ENCODE measurements at regions not wholly inside any gene's neighbourhood (a gene's known extent, or its start where the extent isn't known, plus 50 kb on each side); places are given as distances from the start of the nearest gene placed in this dataset.

DNA sequence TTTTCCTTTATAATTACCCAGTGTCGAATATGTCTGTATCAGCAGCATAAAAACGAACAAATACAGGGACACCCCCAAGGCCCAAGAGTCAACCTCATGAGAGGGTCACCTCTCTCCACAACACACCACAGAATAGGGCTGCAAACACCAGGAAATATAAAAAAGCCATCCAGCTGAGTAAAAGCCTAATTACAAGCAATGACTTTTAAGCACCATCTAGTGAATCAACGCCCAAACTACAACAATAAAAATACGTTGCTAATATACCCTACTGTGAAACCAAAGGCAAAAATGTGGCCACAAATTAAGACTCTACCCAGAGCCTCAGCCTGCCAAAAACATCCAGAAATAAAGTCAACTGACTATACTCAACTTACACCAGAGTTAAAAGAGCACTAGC, 817.9 kb upstream of the NEGR1 start:
- Histone ChIP-seq H3K4ac (ENCODE audit: low read depth, low read length) (no peak overlapping the region), H3K79me1 (ENCODE audit: low read length) (no peaks in the 10 kb centered on the region), H3K79me2 (ENCODE audit: control insufficient read depth, insufficient read depth, low read length) (no peaks in the 10 kb centered on the region), H3K23ac (ENCODE audit: low read length) (no peak overlapping the region), H3K56ac (ENCODE audit: low read length) (no peak overlapping the region), H3K18ac (ENCODE audit: low read length) (no peak overlapping the region), H3K36me3 (ENCODE audit: control insufficient read depth, insufficient read depth, low read length) (no peaks in the 10 kb centered on the region), H2BK120ac (ENCODE audit: low read depth, low read length) (no peak overlapping the region), H3K27ac (ENCODE audit: low read depth, low read length) (no peak overlapping the region), H3K4me2 (ENCODE audit: low read length) (no peak overlapping the region), H4K5ac (ENCODE audit: low read length) (no peak overlapping the region), H2AK5ac (ENCODE audit: low read length) (no peak overlapping the region), H2BK5ac (ENCODE audit: low read length) (no peak overlapping the region), H3K4me3 (ENCODE audit: low read length) (no peak overlapping the region), H4K8ac (ENCODE audit: low read depth, low read length) (no peak overlapping the region), H2BK15ac (replicated peaks; ENCODE audit: low read depth) (no peak overlapping the region), H3K9ac (ENCODE audit: low read length) (no peak overlapping the region), H3K27me3 (ENCODE audit: insufficient read depth, low read length, poor library complexity) (no peaks in the 10 kb centered on the region), H3K4me1 (ENCODE audit: control insufficient read depth, low read depth, low read length) (no peaks in the 10 kb centered on the region)
- WGBS (ENCODE audit: extremely low coverage, insufficient coverage, low lambda C conversion rate) = no CpG with 5 or more reads among the region's 4 CpGs
- DNase-seq = peak; percentile 19

GRCh38 chr1:73097917-73098316, 815.6 kb upstream of the NEGR1 start:
- Histone ChIP-seq H3K56ac (ENCODE audit: low read length) (no peak overlapping the region), H3K9ac (ENCODE audit: low read length) (no peak overlapping the region), H4K5ac (ENCODE audit: low read length) (no peak overlapping the region), H3K23ac (ENCODE audit: low read length) (no peak overlapping the region), H2BK15ac (replicated peaks; ENCODE audit: low read depth) (no peak overlapping the region), H3K18ac (ENCODE audit: low read length) (no peak overlapping the region), H3K4me1 (ENCODE audit: control insufficient read depth, low read depth, low read length) (no peaks in the 10 kb centered on the region), H3K27me3 (ENCODE audit: insufficient read depth, low read length, poor library complexity) (no peaks in the 10 kb centered on the region), H2BK5ac (ENCODE audit: low read length) (no peak overlapping the region), H3K79me1 (ENCODE audit: low read length) (no peaks in the 10 kb centered on the region), H3K4me3 (ENCODE audit: low read length) (no peak overlapping the region), H3K79me2 (ENCODE audit: control insufficient read depth, insufficient read depth, low read length) (no peaks in the 10 kb centered on the region), H3K36me3 (ENCODE audit: control insufficient read depth, insufficient read depth, low read length) (no peaks in the 10 kb centered on the region), H3K4ac (ENCODE audit: low read depth, low read length) (no peak overlapping the region), H2BK120ac (ENCODE audit: low read depth, low read length) (no peak overlapping the region), H4K8ac (ENCODE audit: low read depth, low read length) (no peak overlapping the region), H3K4me2 (ENCODE audit: low read length) (no peak overlapping the region), H2AK5ac (ENCODE audit: low read length) (no peak overlapping the region), H3K27ac (ENCODE audit: low read depth, low read length) (no peak overlapping the region)
- peak; percentile 65 for DNase-seq

- H3K4me1 ChIP-seq (ENCODE audit: control insufficient read depth, low read depth, low read length) = no peaks in the 10 kb centered on the region
- H3K36me3 ChIP-seq (ENCODE audit: control insufficient read depth, insufficient read depth, low read length) = no peaks in the 10 kb centered on the region
- H3K27ac ChIP-seq (ENCODE audit: low read depth, low read length) = no peak overlapping the region
- no peaks in the 10 kb centered on the region for H3K79me2 ChIP-seq (ENCODE audit: control insufficient read depth, insufficient read depth, low read length)
- no peak overlapping the region for H3K18ac ChIP-seq (ENCODE audit: low read length)
- H3K79me1 ChIP-seq (ENCODE audit: low read length) = no peaks in the 10 kb centered on the region
- no CpG with 5 or more reads among the region's 1 CpG for WGBS (ENCODE audit: extremely low coverage, insufficient coverage, low lambda C conversion rate)
- H3K4me3 ChIP-seq (ENCODE audit: low read length) = no peak overlapping the region
- no peak overlapping the region for H3K23ac ChIP-seq (ENCODE audit: low read length)
- no peak overlapping the region for H2BK15ac ChIP-seq (replicated peaks; ENCODE audit: low read depth)
- no peak overlapping the region for H2BK120ac ChIP-seq (ENCODE audit: low read depth, low read length)
- no peak overlapping the region for H3K4me2 ChIP-seq (ENCODE audit: low read length)
- no peak overlapping the region for H3K4ac ChIP-seq (ENCODE audit: low read depth, low read length)
- no peak overlapping the region for H4K5ac ChIP-seq (ENCODE audit: low read length)
- no peak overlapping the region for H2BK5ac ChIP-seq (ENCODE audit: low read length)
- no peak overlapping the region for H3K56ac ChIP-seq (ENCODE audit: low read length)
- H3K9ac ChIP-seq (ENCODE audit: low read length) = no peak overlapping the region
- no peak overlapping the region for H2AK5ac ChIP-seq (ENCODE audit: low read length)
- H4K8ac ChIP-seq (ENCODE audit: low read depth, low read length) = no peak overlapping the region
- no peaks in the 10 kb centered on the region for H3K27me3 ChIP-seq (ENCODE audit: insufficient read depth, low read length, poor library complexity)
- DNase-seq = no peak
These were observed 814.5 kb upstream of the NEGR1 start for GRCh38 chr1:73096841-73097240.

DNA sequence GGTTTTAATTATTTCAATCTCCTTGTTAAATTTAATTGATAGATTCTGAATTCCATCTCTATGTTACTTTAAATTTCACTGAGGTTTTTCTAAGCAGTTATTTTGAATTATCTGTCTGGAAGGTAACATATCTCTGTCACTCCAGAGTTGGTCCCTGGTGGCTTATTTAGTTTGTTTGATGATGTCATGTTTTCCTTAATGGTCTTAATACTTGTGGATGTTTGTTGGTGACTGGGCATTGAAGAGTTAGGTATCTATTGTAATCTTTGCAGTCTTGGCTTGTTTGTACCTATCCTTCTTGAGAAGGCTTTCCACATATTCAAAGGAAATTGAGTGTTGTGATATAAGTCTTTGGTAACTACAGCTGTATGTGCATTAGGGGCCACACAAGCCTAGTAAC, 810.0 kb upstream of the NEGR1 start:
- no peak overlapping the region for H3K27ac ChIP-seq (ENCODE audit: low read depth, low read length)
- no peak overlapping the region for H3K4ac ChIP-seq (ENCODE audit: low read depth, low read length)
- no peaks in the 10 kb centered on the region for H3K79me1 ChIP-seq (ENCODE audit: low read length)
- H2BK5ac ChIP-seq (ENCODE audit: low read length) = no peak overlapping the region
- H3K4me1 ChIP-seq (ENCODE audit: control insufficient read depth, low read depth, low read length) = no peaks in the 10 kb centered on the region
- no peak overlapping the region for H3K56ac ChIP-seq (ENCODE audit: low read length)
- H4K5ac ChIP-seq (ENCODE audit: low read length) = no peak overlapping the region
- H2AK5ac ChIP-seq (ENCODE audit: low read length) = no peak overlapping the region
- H3K23ac ChIP-seq (ENCODE audit: low read length) = no peak overlapping the region
- H3K27me3 ChIP-seq (ENCODE audit: insufficient read depth, low read length, poor library complexity) = no peaks in the 10 kb centered on the region
- H3K79me2 ChIP-seq (ENCODE audit: control insufficient read depth, insufficient read depth, low read length) = no peaks in the 10 kb centered on the region
- H2BK15ac ChIP-seq (replicated peaks; ENCODE audit: low read depth) = no peak overlapping the region
- no peak overlapping the region for H3K4me2 ChIP-seq (ENCODE audit: low read length)
- no peak for DNase-seq
- no peaks in the 10 kb centered on the region for H3K36me3 ChIP-seq (ENCODE audit: control insufficient read depth, insufficient read depth, low read length)
- H4K8ac ChIP-seq (ENCODE audit: low read depth, low read length) = no peak overlapping the region
- no peak overlapping the region for H2BK120ac ChIP-seq (ENCODE audit: low read depth, low read length)
- no peak overlapping the region for H3K9ac ChIP-seq (ENCODE audit: low read length)
- H3K4me3 ChIP-seq (ENCODE audit: low read length) = no peak overlapping the region
- no peak overlapping the region for H3K18ac ChIP-seq (ENCODE audit: low read length)

- Histone ChIP-seq H2BK120ac (ENCODE audit: low read depth, low read length) (no peak overlapping the region), H2BK15ac (replicated peaks; ENCODE audit: low read depth) (no peak overlapping the region), H4K8ac (ENCODE audit: low read depth, low read length) (no peak overlapping the region), H3K27me3 (ENCODE audit: insufficient read depth, low read length, poor library complexity) (no peaks in the 10 kb centered on the region), H3K4me3 (ENCODE audit: low read length) (no peak overlapping the region), H2AK5ac (ENCODE audit: low read length) (no peak overlapping the region), H3K79me2 (ENCODE audit: control insufficient read depth, insufficient read depth, low read length) (no peaks in the 10 kb centered on the region), H3K27ac (ENCODE audit: low read depth, low read length) (no peak overlapping the region), H3K4ac (ENCODE audit: low read depth, low read length) (no peak overlapping the region), H4K5ac (ENCODE audit: low read length) (no peak overlapping the region), H3K36me3 (ENCODE audit: control insufficient read depth, insufficient read depth, low read length) (no peaks in the 10 kb centered on the region), H3K4me2 (ENCODE audit: low read length) (no peak overlapping the region), H3K23ac (ENCODE audit: low read length) (no peak overlapping the region), H2BK5ac (ENCODE audit: low read length) (no peak overlapping the region), H3K18ac (ENCODE audit: low read length) (no peak overlapping the region), H3K79me1 (ENCODE audit: low read length) (no peaks in the 10 kb centered on the region), H3K4me1 (ENCODE audit: control insufficient read depth, low read depth, low read length) (no peaks in the 10 kb centered on the region), H3K56ac (ENCODE audit: low read length) (no peak overlapping the region), H3K9ac (ENCODE audit: low read length) (no peak overlapping the region)
- WGBS (ENCODE audit: extremely low coverage, insufficient coverage, low lambda C conversion rate) = no CpG with 5 or more reads among the region's 3 CpGs
- no peak for DNase-seq
These were observed 784.5 kb upstream of the NEGR1 start for GRCh38 chr1:73066866-73067265.

DNA sequence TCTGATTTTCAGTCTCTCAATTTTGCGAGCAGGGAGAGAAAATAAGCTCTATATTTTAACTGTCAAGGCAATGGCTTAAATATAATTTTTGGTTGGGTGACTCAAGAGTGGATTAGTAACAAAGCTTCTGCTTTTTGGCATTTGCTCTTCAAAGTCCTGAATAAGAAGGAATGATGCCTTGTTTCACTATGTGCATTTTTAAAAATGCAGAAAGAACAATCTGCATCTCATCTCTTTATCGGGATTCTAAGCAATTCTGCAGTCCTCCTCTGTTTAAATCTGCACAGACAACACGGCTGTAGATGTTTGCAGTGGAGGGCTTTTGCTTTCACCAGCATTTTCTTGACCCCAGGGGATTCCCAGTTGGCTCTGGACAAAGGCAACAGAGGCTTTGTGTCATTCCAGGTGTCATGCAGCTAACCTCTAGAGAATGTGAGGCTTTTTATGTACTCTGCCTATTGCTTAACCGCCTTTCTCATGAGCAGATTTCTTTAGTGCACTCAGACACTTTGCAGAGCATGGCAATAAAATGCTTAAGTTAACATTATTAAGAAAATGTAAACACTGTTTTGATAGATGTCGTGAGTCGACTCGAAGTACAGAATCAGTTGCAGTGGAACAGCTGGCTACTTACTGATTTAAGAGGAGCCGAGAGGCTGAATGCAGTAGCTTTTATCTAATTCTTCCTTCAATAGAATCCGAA, 783.2 kb upstream of the NEGR1 start:
- no peaks in the 10 kb centered on the region for H3K79me1 ChIP-seq (ENCODE audit: low read length)
- H3K23ac ChIP-seq (ENCODE audit: low read length) = no peak overlapping the region
- no peaks in the 10 kb centered on the region for H3K27me3 ChIP-seq (ENCODE audit: insufficient read depth, low read length, poor library complexity)
- H3K4me2 ChIP-seq (ENCODE audit: low read length) = no peak overlapping the region
- H4K8ac ChIP-seq (ENCODE audit: low read depth, low read length) = no peak overlapping the region
- no peak overlapping the region for H2BK5ac ChIP-seq (ENCODE audit: low read length)
- no peak overlapping the region for H3K18ac ChIP-seq (ENCODE audit: low read length)
- no peak overlapping the region for H2BK15ac ChIP-seq (replicated peaks; ENCODE audit: low read depth)
- H2BK120ac ChIP-seq (ENCODE audit: low read depth, low read length) = no peak overlapping the region
- no peak overlapping the region for H3K56ac ChIP-seq (ENCODE audit: low read length)
- no peak overlapping the region for H4K5ac ChIP-seq (ENCODE audit: low read length)
- H2AK5ac ChIP-seq (ENCODE audit: low read length) = no peak overlapping the region
- no peak overlapping the region for H3K27ac ChIP-seq (ENCODE audit: low read depth, low read length)
- no peaks in the 10 kb centered on the region for H3K79me2 ChIP-seq (ENCODE audit: control insufficient read depth, insufficient read depth, low read length)
- no peaks in the 10 kb centered on the region for H3K36me3 ChIP-seq (ENCODE audit: control insufficient read depth, insufficient read depth, low read length)
- no peak overlapping the region for H3K9ac ChIP-seq (ENCODE audit: low read length)
- H3K4ac ChIP-seq (ENCODE audit: low read depth, low read length) = no peak overlapping the region
- DNase-seq = peak; percentile 57
- WGBS (ENCODE audit: extremely low coverage, insufficient coverage, low lambda C conversion rate) = no CpG with 5 or more reads among the region's 9 CpGs
- H3K4me1 ChIP-seq (ENCODE audit: control insufficient read depth, low read depth, low read length) = no peaks in the 10 kb centered on the region
- H3K4me3 ChIP-seq (ENCODE audit: low read length) = no peak overlapping the region

All from mesendoderm (in vitro differentiated cells).